ENCODE measurements at regions not wholly inside any gene's neighbourhood (a gene's known extent, or its start where the extent isn't known, plus 50 kb on each side); places are given as distances from the start of the nearest gene placed in this dataset.

DNA sequence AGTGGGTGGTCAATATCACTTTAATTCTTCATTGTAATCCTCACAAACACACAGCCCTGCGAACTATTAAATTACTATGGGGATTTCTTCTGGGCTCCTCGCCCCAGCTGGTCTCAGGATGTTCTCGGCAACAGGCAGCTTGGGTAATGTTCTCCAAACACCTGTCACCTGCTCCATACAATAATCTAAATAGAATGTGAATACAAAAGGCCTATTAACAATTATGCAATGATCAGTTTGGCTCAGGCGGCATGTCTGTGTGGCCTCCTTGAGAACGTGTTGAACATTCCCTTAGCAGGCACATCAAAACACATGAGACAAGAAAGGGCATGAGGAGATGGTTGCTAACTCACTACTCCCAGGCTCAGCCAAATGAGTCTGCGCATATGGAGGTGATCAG is 158.6 kb upstream of the KBTBD8 start:
- TF ChIP-seq, protein P1, sequence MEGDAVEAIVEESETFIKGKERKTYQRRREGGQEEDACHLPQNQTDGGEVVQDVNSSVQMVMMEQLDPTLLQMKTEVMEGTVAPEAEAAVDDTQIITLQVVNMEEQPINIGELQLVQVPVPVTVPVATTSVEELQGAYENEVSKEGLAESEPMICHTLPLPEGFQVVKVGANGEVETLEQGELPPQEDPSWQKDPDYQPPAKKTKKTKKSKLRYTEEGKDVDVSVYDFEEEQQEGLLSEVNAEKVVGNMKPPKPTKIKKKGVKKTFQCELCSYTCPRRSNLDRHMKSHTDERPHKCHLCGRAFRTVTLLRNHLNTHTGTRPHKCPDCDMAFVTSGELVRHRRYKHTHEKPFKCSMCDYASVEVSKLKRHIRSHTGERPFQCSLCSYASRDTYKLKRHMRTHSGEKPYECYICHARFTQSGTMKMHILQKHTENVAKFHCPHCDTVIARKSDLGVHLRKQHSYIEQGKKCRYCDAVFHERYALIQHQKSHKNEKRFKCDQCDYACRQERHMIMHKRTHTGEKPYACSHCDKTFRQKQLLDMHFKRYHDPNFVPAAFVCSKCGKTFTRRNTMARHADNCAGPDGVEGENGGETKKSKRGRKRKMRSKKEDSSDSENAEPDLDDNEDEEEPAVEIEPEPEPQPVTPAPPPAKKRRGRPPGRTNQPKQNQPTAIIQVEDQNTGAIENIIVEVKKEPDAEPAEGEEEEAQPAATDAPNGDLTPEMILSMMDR (tag by site-specific recombination; IDR thresholded peaks at IDR 0.05) = no peak
- TF ChIP-seq ZNF157 (tag by site-specific recombination; IDR thresholded peaks at IDR 0.05) (no peak), KLF16 (tag by site-specific recombination; IDR thresholded peaks at IDR 0.05) (no peak), ZNF10 (tag by site-specific recombination; IDR thresholded peaks at IDR 0.05) (no peak), ZNF585B (tag by site-specific recombination; IDR thresholded peaks at IDR 0.05) (no peak)
- TF ChIP-seq, protein P2, sequence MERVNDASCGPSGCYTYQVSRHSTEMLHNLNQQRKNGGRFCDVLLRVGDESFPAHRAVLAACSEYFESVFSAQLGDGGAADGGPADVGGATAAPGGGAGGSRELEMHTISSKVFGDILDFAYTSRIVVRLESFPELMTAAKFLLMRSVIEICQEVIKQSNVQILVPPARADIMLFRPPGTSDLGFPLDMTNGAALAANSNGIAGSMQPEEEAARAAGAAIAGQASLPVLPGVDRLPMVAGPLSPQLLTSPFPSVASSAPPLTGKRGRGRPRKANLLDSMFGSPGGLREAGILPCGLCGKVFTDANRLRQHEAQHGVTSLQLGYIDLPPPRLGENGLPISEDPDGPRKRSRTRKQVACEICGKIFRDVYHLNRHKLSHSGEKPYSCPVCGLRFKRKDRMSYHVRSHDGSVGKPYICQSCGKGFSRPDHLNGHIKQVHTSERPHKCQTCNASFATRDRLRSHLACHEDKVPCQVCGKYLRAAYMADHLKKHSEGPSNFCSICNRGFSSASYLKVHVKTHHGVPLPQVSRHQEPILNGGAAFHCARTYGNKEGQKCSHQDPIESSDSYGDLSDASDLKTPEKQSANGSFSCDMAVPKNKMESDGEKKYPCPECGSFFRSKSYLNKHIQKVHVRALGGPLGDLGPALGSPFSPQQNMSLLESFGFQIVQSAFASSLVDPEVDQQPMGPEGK (tag by site-specific recombination; IDR thresholded peaks at IDR 0.05) = no peak

Data from HEK293 (cell line).